SK-N-SH treated with all-trans-retinoic acid at 6 μM for 48 hours (cell line): ENCODE measurements at regions not wholly inside any gene's neighbourhood (a gene's known extent, or its start where the extent isn't known, plus 50 kb on each side); places are given as distances from the start of the nearest gene placed in this dataset.

Experiments
- ATAC-seq: fragments of 200-7000 bp; cut with Tn5 transposase; 3 replicates; pipeline ENCODE4 v1.9.1; 2020; ENCODE audit warnings: mild to moderate bottlenecking, moderate library complexity
- ARNTL ChIP-seq: fragments of 450-650 bp; formaldehyde crosslinking; IDR thresholded peaks from 2 replicates; pipeline ENCODE4 v1.5.0; 2020; ENCODE audit warnings: low read depth, mild to moderate bottlenecking, moderate library complexity, borderline replicate concordance
- BACH2 ChIP-seq: fragments of 250-450 bp; sonication (Bioruptor Pico); IDR thresholded peaks from 2 replicates; pipeline ENCODE4 v1.9.0; 2021; ENCODE audit warnings: mild to moderate bottlenecking, borderline replicate concordance
- CREB5 ChIP-seq: fragments of 250-450 bp; sonication (Bioruptor Pico); IDR thresholded peaks from 2 replicates; pipeline ENCODE4 v1.5.1; 2020; ENCODE audit warnings: low read depth, mild to moderate bottlenecking, moderate library complexity
- CSDC2 ChIP-seq: fragments of 250-450 bp; sonication (Bioruptor Pico); IDR thresholded peaks from 2 replicates; pipeline ENCODE4 v1.5.0; 2020; ENCODE audit warnings: mild to moderate bottlenecking, moderate library complexity
- GLIS3 ChIP-seq: fragments of 250-450 bp; sonication (Bioruptor Pico); IDR thresholded peaks from 2 replicates; pipeline ENCODE4 v1.5.0; 2020; ENCODE audit warnings: mild to moderate bottlenecking, moderate library complexity
- ISL1 ChIP-seq: fragments of 250-450 bp; sonication (Bioruptor Pico); IDR thresholded peaks from 2 replicates; pipeline ENCODE4 v2.1.2; 2022; ENCODE audit warnings: mild to moderate bottlenecking, moderate library complexity
- OSR1 ChIP-seq: fragments of 250-450 bp; sonication (Bioruptor Pico); IDR thresholded peaks from 2 replicates; pipeline ENCODE4 v1.8.0; 2022; ENCODE audit warnings: moderate library complexity, mild to moderate bottlenecking, inconsistent platforms
- PATZ1 ChIP-seq: fragments of 250-450 bp; sonication (Bioruptor Pico); IDR thresholded peaks from 2 replicates; pipeline ENCODE4 v1.8.0; 2020; ENCODE audit warnings: mild to moderate bottlenecking, moderate library complexity, borderline replicate concordance
- POU6F1 ChIP-seq: fragments of 250-450 bp; sonication (Bioruptor Pico); IDR thresholded peaks from 2 replicates; pipeline ENCODE4 v1.8.0; 2021; ENCODE audit warnings: low read depth, mild to moderate bottlenecking, moderate library complexity, borderline replicate concordance
- PPARA ChIP-seq: fragments of 250-450 bp; sonication (Bioruptor Pico); IDR thresholded peaks from 2 replicates; pipeline ENCODE4 v1.5.0; 2020; ENCODE audit warnings: mild to moderate bottlenecking, borderline replicate concordance
- RARB ChIP-seq: fragments of 250-450 bp; sonication (Bioruptor Pico); IDR thresholded peaks from 2 replicates; pipeline ENCODE4 v1.8.0; 2021; ENCODE audit warnings: mild to moderate bottlenecking, moderate library complexity
- SNAI2 ChIP-seq: fragments of 250-450 bp; sonication (Bioruptor Pico); IDR thresholded peaks from 2 replicates; pipeline ENCODE4 v1.5.0; 2020; ENCODE audit warnings: mild to moderate bottlenecking, moderate library complexity
- TCF4 ChIP-seq: fragments of 250-450 bp; sonication (Bioruptor Pico); IDR thresholded peaks from 2 replicates; pipeline ENCODE4 v1.8.0; 2021; ENCODE audit warnings: mild to moderate bottlenecking, moderate library complexity, borderline replicate concordance
- TSHZ2 ChIP-seq: fragments of 250-450 bp; sonication (Bioruptor Pico); IDR thresholded peaks from 2 replicates; pipeline ENCODE4 v1.5.0; 2020; ENCODE audit warnings: mild to moderate bottlenecking, moderate library complexity
- ZC3H10 ChIP-seq: fragments of 250-450 bp; sonication (Bioruptor Pico); IDR thresholded peaks from 2 replicates; pipeline ENCODE4 v1.5.1; 2021; ENCODE audit warnings: mild to moderate bottlenecking, moderate library complexity
- ZFP3 ChIP-seq: fragments of 250-450 bp; sonication (Bioruptor Pico); IDR thresholded peaks from 2 replicates; pipeline ENCODE4 v1.5.0; 2020; ENCODE audit warnings: mild to moderate bottlenecking, moderate library complexity
- ZFP30 ChIP-seq: fragments of 450-650 bp; formaldehyde crosslinking; IDR thresholded peaks from 2 replicates; pipeline ENCODE4 v1.5.0; 2022; ENCODE audit warnings: mild to moderate bottlenecking, moderate library complexity
- ZNF565 ChIP-seq: fragments of 450-650 bp; formaldehyde crosslinking; conservative IDR thresholded peaks from 2 replicates; pipeline ENCODE4 v1.5.0; 2020; ENCODE audit warnings: low read depth, mild to moderate bottlenecking, moderate library complexity
- ZNF70 ChIP-seq: fragments of 450-650 bp; formaldehyde crosslinking; IDR thresholded peaks from 2 replicates; pipeline ENCODE4 v1.5.0; 2020; ENCODE audit warnings: mild to moderate bottlenecking, moderate library complexity
- ZNF8 ChIP-seq: fragments of 450-650 bp; formaldehyde crosslinking; IDR thresholded peaks from 2 replicates; pipeline ENCODE4 v1.5.0; 2020; ENCODE audit warnings: mild to moderate bottlenecking, moderate library complexity

- no peak for ATAC-seq
- TF ChIP-seq OSR1 (CRISPR knock-in tag) = no peak
- TF ChIP-seq CREB5 (CRISPR knock-in tag) = no peak
- TF ChIP-seq ZNF565 (CRISPR knock-in tag) = no peak
- no peak for TF ChIP-seq GLIS3 (CRISPR knock-in tag)
- TF ChIP-seq PATZ1 (CRISPR knock-in tag) = no peak
- TF ChIP-seq TCF4 = no peak
- TF ChIP-seq ARNTL = no peak
- TF ChIP-seq ZNF8 (CRISPR knock-in tag) = no peak
- TF ChIP-seq ZFP30 (CRISPR knock-in tag) = no peak
- no peak for TF ChIP-seq ZNF70 (CRISPR knock-in tag)
- no peak for TF ChIP-seq TSHZ2 (CRISPR knock-in tag)
- no peak for TF ChIP-seq POU6F1 (CRISPR knock-in tag)
- TF ChIP-seq RARB = no peak
- no peak for TF ChIP-seq ZC3H10 (CRISPR knock-in tag)
- no peak for TF ChIP-seq PPARA (CRISPR knock-in tag)
- no peak for TF ChIP-seq ISL1 (CRISPR knock-in tag)
Observed at GRCh38 chr3:153897025-153897723, 224.0 kb upstream of the ARHGEF26 start.

- TF ChIP-seq TCF4 = no peak
- no peak for TF ChIP-seq ISL1 (CRISPR knock-in tag)
- no peak for TF ChIP-seq SNAI2 (CRISPR knock-in tag)
- TF ChIP-seq GLIS3 (CRISPR knock-in tag) = no peak
- TF ChIP-seq ZFP30 (CRISPR knock-in tag) = no peak
- TF ChIP-seq TSHZ2 (CRISPR knock-in tag) = no peak
- no peak for TF ChIP-seq ZFP3
- TF ChIP-seq RARB = no peak
- TF ChIP-seq ZC3H10 (CRISPR knock-in tag) = no peak
- TF ChIP-seq ZNF70 (CRISPR knock-in tag) = no peak
- no peak for TF ChIP-seq CSDC2 (CRISPR knock-in tag)
- TF ChIP-seq, all 23 proteins: peak for 0
- ATAC-seq = no peak
Observed at GRCh38 chr3:153897842-153898241, 223.3 kb upstream of the ARHGEF26 start.

- TF ChIP-seq BACH2 (CRISPR knock-in tag) = no peak
- TF ChIP-seq ISL1 (CRISPR knock-in tag) = peak; percentile 71
- TF ChIP-seq ZNF8 (CRISPR knock-in tag) = no peak
- no peak for TF ChIP-seq PATZ1 (CRISPR knock-in tag)
- TF ChIP-seq CREB5 (CRISPR knock-in tag) = peak; percentile 19; the same call in 1 of the 2 replicates
- ATAC-seq = no peak
Observed at GRCh38 chr3:153901152-153901551, 220.0 kb upstream of the ARHGEF26 start.
